H1 (cell line): ENCODE measurements at regions not wholly inside any gene's neighbourhood (a gene's known extent, or its start where the extent isn't known, plus 50 kb on each side); places are given as distances from the start of the nearest gene placed in this dataset.

ENCODE experiments used
- CTCF ChIA-PET: fragments of 300-600 bp; sonication (Branson Sonifier 250); formaldehyde crosslinking; loops from one replicate; lab custom pipeline; 2021; ENCODE audit not compliant: partially characterized antibody; lab: Charles Lee
- POLR2A ChIA-PET: fragments of 300-600 bp; sonication (Branson Sonifier 250); formaldehyde crosslinking; loops from one replicate; lab custom pipeline; 2021; ENCODE audit warnings: inconsistent platforms; ENCODE audit not compliant: partially characterized antibody; lab: Charles Lee
- DNase-seq, 2 experiments: peaks; one replicate each; pipeline versions ENCODE4 v3.0.0 to v3.0.0-alpha.2; 2010 to 2022; ENCODE audit warnings: low spot score in 2 of 2, low read depth in 1 of 2, mixed read lengths in 1 of 2
- FAIRE-seq: peaks from 2 replicates; lab custom pipeline; 2011; peaks lifted over from hg19 to GRCh38; lab: Jason Lieb, UNC
- H2AFZ ChIP-seq: 2 replicates; pipeline ENCODE4 v1.8.1; 2012; ENCODE audit warnings: low read length, inconsistent platforms
- H2AK5ac ChIP-seq: 2 replicates; pipeline ENCODE4 v1.6.1; 2013; ENCODE audit warnings: low read depth, low read length
- H2BK120ac ChIP-seq: replicated peaks from 2 replicates; pipeline ENCODE3; 2013; ENCODE audit warnings: low read depth, low read length, inconsistent platforms
- H2BK12ac ChIP-seq: 2 replicates; pipeline ENCODE4 v1.6.1; 2013; ENCODE audit warnings: low read depth, low read length
- H2BK15ac ChIP-seq: 2 replicates; pipeline ENCODE4 v1.6.1; 2013; ENCODE audit warnings: low read length
- H2BK20ac ChIP-seq: 2 replicates; pipeline ENCODE4 v1.6.1; 2013; ENCODE audit warnings: low read length
- H2BK5ac ChIP-seq: 2 replicates; pipeline ENCODE4 v1.6.1; 2013; ENCODE audit warnings: low read depth, low read length
- H3K14ac ChIP-seq: 2 replicates; pipeline ENCODE4 v1.6.1; 2013; ENCODE audit warnings: inconsistent platforms; ENCODE audit not compliant: insufficient read length
- H3K18ac ChIP-seq: 2 replicates; pipeline ENCODE4 v1.6.1; 2013; ENCODE audit warnings: low read length; ENCODE audit errors: extremely low read depth
- H3K23ac ChIP-seq: 2 replicates; pipeline ENCODE4 v1.6.1; 2013; ENCODE audit warnings: inconsistent platforms; ENCODE audit not compliant: insufficient read length
- H3K23me2 ChIP-seq: 2 replicates; pipeline ENCODE4 v1.6.1; 2013; ENCODE audit warnings: low read depth, low read length
- H3K27ac ChIP-seq: 2 replicates; pipeline ENCODE4 v1.6.1; 2011; ENCODE audit warnings: low read depth, low read length, inconsistent platforms
- H3K27me3 ChIP-seq, 4 experiments: replicated peaks in 1 of 4; 1 replicate in 1 of 4; 2 replicates in 3 of 4; pipeline versions ENCODE4 v1.6.1 to v1.8.1; 2011 to 2013; ENCODE audit warnings: low read length in 3 of 4, mild to moderate bottlenecking in 3 of 4, inconsistent platforms in 2 of 4, mixed read lengths in 2 of 4, moderate library complexity in 1 of 4; ENCODE audit not compliant: control insufficient read depth in 3 of 4, insufficient read depth in 3 of 4; ENCODE audit errors: extremely low read depth in 1 of 4
- H3K36me3 ChIP-seq, 4 experiments: 2 replicates each; pipeline versions ENCODE4 v1.6.1 to v1.8.1; 2011 to 2013; ENCODE audit warnings: mild to moderate bottlenecking in 4 of 4, low read length in 3 of 4, moderate library complexity in 2 of 4, control low read depth in 1 of 4, inconsistent platforms in 1 of 4; ENCODE audit not compliant: insufficient read depth in 4 of 4, control insufficient read depth in 2 of 4
- H3K4ac ChIP-seq: replicated peaks from 2 replicates; pipeline ENCODE3; 2013; ENCODE audit warnings: low read length, low read depth, mixed read lengths, inconsistent platforms; ENCODE audit not compliant: insufficient read length
- H3K4me1 ChIP-seq, 4 experiments: replicated peaks in 1 of 4; 1 replicate in 1 of 4; 2 replicates in 3 of 4; pipeline versions ENCODE4 v1.6.1 to v1.8.1; 2011 to 2013; ENCODE audit warnings: low read length in 3 of 4, inconsistent platforms in 2 of 4, mixed read lengths in 1 of 4; ENCODE audit not compliant: insufficient read depth in 4 of 4, control insufficient read depth in 3 of 4
- H3K4me2 ChIP-seq, 2 experiments: 2 replicates each; pipeline versions ENCODE4 v1.6.1 to v1.8.1; 2011 to 2013; ENCODE audit warnings: low read depth in 2 of 2, low read length in 2 of 2, control low read depth in 1 of 2, inconsistent platforms in 1 of 2, mild to moderate bottlenecking in 1 of 2; ENCODE audit not compliant: insufficient read depth in 1 of 2
- H3K4me3 ChIP-seq, 4 experiments: fragments of 200-600, 300-600 bp in 1 of 4; sonication (generic), shearing (Covaris generic), sonication (Bioruptor Twin) in 1 of 4; 2 replicates each; pipeline versions ENCODE4 v1.5.1 to v1.8.1; 2011 to 2016; ENCODE audit warnings: low read length in 4 of 4, low read depth in 3 of 4, control low read depth in 2 of 4, inconsistent platforms in 2 of 4, mild to moderate bottlenecking in 2 of 4, mixed read lengths in 1 of 4, moderate library complexity in 1 of 4; ENCODE audit not compliant: insufficient read depth in 2 of 4; ENCODE audit errors: extremely low read depth in 1 of 4
- H3K56ac ChIP-seq: replicated peaks from 2 replicates; pipeline ENCODE3; 2013; ENCODE audit warnings: low read depth, mild to moderate bottlenecking, mixed read lengths, low read length, inconsistent platforms; ENCODE audit not compliant: insufficient read length
- H3K79me1 ChIP-seq: 2 replicates; pipeline ENCODE4 v1.6.1; 2013; ENCODE audit warnings: low read depth, low read length, control low read depth
- H3K79me2 ChIP-seq, 2 experiments: 2 replicates each; pipeline versions ENCODE4 v1.6.1 to v1.8.1; 2012 to 2013; ENCODE audit warnings: low read length in 2 of 2, mild to moderate bottlenecking in 2 of 2, inconsistent platforms in 1 of 2; ENCODE audit not compliant: insufficient read depth in 2 of 2, control insufficient read depth in 1 of 2
- H3K9ac ChIP-seq, 4 experiments: replicated peaks in 1 of 4; 1 replicate in 1 of 4; 2 replicates in 3 of 4; pipeline versions ENCODE4 v1.6.1 to v1.8.1; 2011 to 2013; ENCODE audit warnings: low read depth in 3 of 4, low read length in 3 of 4, control low read depth in 2 of 4, mild to moderate bottlenecking in 2 of 4, moderate library complexity in 2 of 4, inconsistent platforms in 1 of 4; ENCODE audit errors: extremely low read depth in 1 of 4
- H3K9me3 ChIP-seq, 2 experiments: 2 replicates each; pipeline versions ENCODE4 v1.6.1 to v1.8.1; 2012 to 2013; ENCODE audit warnings: mild to moderate bottlenecking in 2 of 2, moderate library complexity in 2 of 2, control low read depth in 1 of 2, inconsistent platforms in 1 of 2, low read depth in 1 of 2, low read length in 1 of 2, mixed read lengths in 1 of 2; ENCODE audit not compliant: insufficient read depth in 2 of 2
- H4K20me1 ChIP-seq, 2 experiments: replicated peaks in 1 of 2; 2 replicates each; pipeline versions ENCODE3 to v1.8.1; 2011 to 2013; ENCODE audit warnings: inconsistent platforms in 2 of 2, low read length in 2 of 2, mild to moderate bottlenecking in 1 of 2; ENCODE audit not compliant: insufficient read depth in 2 of 2, control insufficient read depth in 1 of 2
- H4K5ac ChIP-seq: 2 replicates; pipeline ENCODE4 v1.6.1; 2013; ENCODE audit warnings: low read length, low read depth, mixed read lengths, inconsistent platforms; ENCODE audit not compliant: insufficient read length
- H4K8ac ChIP-seq: 2 replicates; pipeline ENCODE4 v1.8.0; 2013; ENCODE audit warnings: mild to moderate bottlenecking, moderate library complexity, low read length, inconsistent platforms; ENCODE audit not compliant: insufficient read depth; ENCODE audit errors: extremely low read depth
- H4K91ac ChIP-seq: replicated peaks from 2 replicates; pipeline ENCODE3; 2013; ENCODE audit warnings: low read length, mixed read lengths, inconsistent platforms; ENCODE audit not compliant: insufficient read length
- BCL11A ChIP-seq, 2 experiments: IDR thresholded peaks; one replicate each; pipeline ENCODE4 v1.6.1; 2011; ENCODE audit warnings: low read depth in 2 of 2, low read length in 2 of 2, mild to moderate bottlenecking in 2 of 2
- JUN ChIP-seq: IDR thresholded peaks from 2 replicates; pipeline ENCODE4 v1.6.1; 2011; ENCODE audit warnings: low read depth, mild to moderate bottlenecking, improper control_type of control experiment, low read length
- KDM5A ChIP-seq: fragments of 200-600 bp; IDR thresholded peaks from 2 replicates; pipeline ENCODE4 v1.7.1; 2012; ENCODE audit warnings: mild to moderate bottlenecking, low read length, inconsistent platforms, mixed read lengths
- NANOG ChIP-seq: IDR thresholded peaks from 2 replicates; pipeline ENCODE4 v1.6.1; 2011; ENCODE audit warnings: low read length, low read depth, mild to moderate bottlenecking, inconsistent platforms; ENCODE audit not compliant: insufficient read depth, poor library complexity, severe bottlenecking
- RAD21 ChIP-seq, 2 experiments: IDR thresholded peaks in 1 of 2; conservative IDR thresholded peaks in 1 of 2; 2 replicates each; pipeline ENCODE4 v1.6.1; 2011; ENCODE audit warnings: low read depth in 2 of 2, low read length in 2 of 2, improper control_type of control experiment in 1 of 2, inconsistent platforms in 1 of 2, mild to moderate bottlenecking in 1 of 2, moderate library complexity in 1 of 2
- TAF7 ChIP-seq: optimal IDR thresholded peaks from 2 replicates; pipeline ENCODE3; 2011; ENCODE audit warnings: low read depth, mild to moderate bottlenecking, inconsistent platforms, low read length, moderate library complexity, borderline replicate concordance
- TEAD4 ChIP-seq: IDR thresholded peaks from 2 replicates; pipeline ENCODE4 v1.6.1; 2012; ENCODE audit warnings: low read depth, low read length, inconsistent platforms, mixed read lengths
- USF2 ChIP-seq: IDR thresholded peaks from 2 replicates; pipeline ENCODE4 v1.6.1; 2011; ENCODE audit warnings: low read length, improper control_type of control experiment
- YY1 ChIP-seq: IDR thresholded peaks from 2 replicates; pipeline ENCODE4 v1.6.1; 2011; ENCODE audit warnings: low read depth, mild to moderate bottlenecking, low read length
- WGBS, 2 experiments: shearing (Covaris generic) in 1 of 2; methylation state at CpG; one replicate each; pipeline versions ENCODE4 v1.1.6 to v1.1.7; 2013 to 2015; ENCODE audit warnings: low lambda C conversion rate in 2 of 2, mixed read lengths in 2 of 2, inconsistent platforms in 1 of 2, low coverage in 1 of 2, missing lambda C conversion rate in 1 of 2; ENCODE audit not compliant: insufficient replicate concordance in 2 of 2, insufficient coverage in 1 of 2, insufficient read length in 1 of 2; ENCODE audit errors: extremely low coverage in 1 of 2, missing lambda C conversion rate in 1 of 2; 5-methylcytosine and 5-hydroxymethylcytosine counted together

DNA sequence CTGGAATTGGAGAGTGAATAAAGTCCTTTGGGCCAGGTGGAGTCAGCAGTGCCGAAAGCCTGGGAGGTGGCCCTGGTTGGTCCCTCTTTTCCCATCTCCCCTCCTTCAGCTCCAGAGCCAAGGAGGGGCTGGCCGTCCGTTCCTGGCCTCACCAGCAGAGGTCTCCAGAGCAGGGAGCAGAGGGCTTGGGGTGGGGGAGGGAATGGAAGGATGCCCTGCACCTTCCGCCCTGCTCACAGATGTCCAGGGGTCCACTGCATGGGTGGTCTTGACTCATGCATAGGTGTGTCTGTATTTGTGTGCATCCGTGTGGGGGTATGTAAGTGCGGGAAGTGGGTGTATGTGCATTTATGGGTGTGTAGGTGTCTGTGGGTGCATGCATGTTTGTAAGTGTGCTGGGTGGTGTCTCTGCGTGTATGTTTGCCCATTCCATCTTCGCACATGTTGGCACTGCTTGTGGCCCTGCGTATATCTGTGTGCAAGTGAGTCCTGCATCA, 201.8 kb downstream of the ZFP36L2 start:
- POLR2A ChIA-PET, result interaction anchor here (1.3 to 1.5 kb wide), 2 partner anchors 43 to 77 kb away, joined by 3 to 7 read pairs; no protein-coding TSS in a partner anchor
- no peak for FAIRE-seq
- TF ChIP-seq YY1, result 0 out of 2 replicates have a peak, but pooled peaks have one; percentile 56
- no peak for TF ChIP-seq NANOG
- no peak for TF ChIP-seq USF2
- TF ChIP-seq TAF7, result peak; percentile 13
- no peak for TF ChIP-seq JUN
- TF ChIP-seq TEAD4, result no peak
- TF ChIP-seq KDM5A, result no peak
- TF ChIP-seq BCL11A (IDR thresholded peaks at IDR 0.05; ENCODE audit: low read depth in 2 of 2, low read length in 2 of 2), result no peak
- TF ChIP-seq RAD21 (IDR thresholded peaks at IDR 0.05 in 1 of 2, conservative IDR thresholded peaks at IDR 0.05 in 1 of 2; ENCODE audit: low read depth in 2 of 2, low read length in 2 of 2), result peak; percentile 88 to 93

More for the DNA sequence above, 201.8 kb downstream of the ZFP36L2 start:
- H3K4me2 ChIP-seq, result no peak overlapping the region
- H4K20me1 ChIP-seq, result no peaks in the 10 kb centered on the region
- no peak overlapping the region for H3K4me3 ChIP-seq
- no peak overlapping the region for H2BK120ac ChIP-seq
- H2BK15ac ChIP-seq, result no peak overlapping the region
- H3K36me3 ChIP-seq, result no peaks in the 10 kb centered on the region
- no peaks in the 10 kb centered on the region for H3K79me2 ChIP-seq
- DNase-seq, result peak; percentile 38 to 89
- H3K79me1 ChIP-seq, result no peaks in the 10 kb centered on the region
- WGBS, 2 experiments, result 60% methylated on average over 9 of the region's 9 CpGs; no CpG with 5 or more reads in 1 of the 2 experiments
- H4K5ac ChIP-seq, result no peak overlapping the region
- peaks cover 2 to 10% (median 3%) of the 10 kb centered on the region in 4 experiments; a peak in 4 of 7 replicates for H3K4me1 ChIP-seq
- H3K4ac ChIP-seq, result no peak overlapping the region
- no peak overlapping the region for H3K14ac ChIP-seq
- H2AK5ac ChIP-seq, result no peak overlapping the region
- no peak overlapping the region for H3K27ac ChIP-seq
- H3K9ac ChIP-seq, result no peak overlapping the region
- no peak overlapping the region for H2BK5ac ChIP-seq
- H2AFZ ChIP-seq, result peak overlapping the region; percentile 68; the same call in 1 of the 2 replicates
- H4K91ac ChIP-seq, result peak overlapping the region; percentile 46
- no peaks in the 10 kb centered on the region for H3K27me3 ChIP-seq
- CTCF ChIA-PET, result interaction anchor here (0.6 to 8.5 kb wide), 57 partner anchors 8 to 461 kb away, joined by 3 to 94 read pairs (median 4); partner anchors contain the start of gene ZFP36L2
- H3K56ac ChIP-seq, result no peak overlapping the region
- H4K8ac ChIP-seq, result no peak overlapping the region
- no peak overlapping the region for H3K23ac ChIP-seq
- peaks cover 0 to 5% of the 10 kb centered on the region in 2 experiments; a peak in 3 of 4 replicates for H3K9me3 ChIP-seq
- H3K18ac ChIP-seq, result 0 out of 2 replicates have a peak overlapping the region, but pooled peaks have one; percentile 67
- no peaks in the 10 kb centered on the region for H3K23me2 ChIP-seq
- peak overlapping the region; percentile 82; the same call in 1 of the 2 replicates for H2BK20ac ChIP-seq
- peak overlapping the region; percentile 4; the same call in 1 of the 2 replicates for H2BK12ac ChIP-seq
